K562 (cell line): ENCODE measurements at regions not wholly inside any gene's neighbourhood (a gene's known extent, or its start where the extent isn't known, plus 50 kb on each side); places are given as distances from the start of the nearest gene placed in this dataset.

ENCODE experiments used
- ATAC-seq: fragments of 200-7000 bp; cut with Tn5 transposase; 3 replicates; pipeline ENCODE4 v1.9.1; 2020; ENCODE audit warnings: moderate library complexity
- BruUV-seq: library from RNA; stranded (reverse); fragments of 400-500 nt; replicated peaks from 2 replicates; lab custom pipeline; 2021; lab: Mats Ljungman, UMichigan
- CTCF ChIA-PET: fragments of 300-600 bp; formaldehyde crosslinking; extraction: SDS; loops from one replicate; lab custom pipeline; 2021; ENCODE audit warnings: low intra/inter-chr PET ratio; lab: Yijun Ruan, JAX
- POLR2A ChIA-PET: fragments of 300-600, 350-650 bp; sonication (Branson Sonifier 250); formaldehyde crosslinking; extraction: SDS; loops from one replicate; lab custom pipeline; 2021; ENCODE audit warnings: antibody characterized with exemption, inconsistent platforms; lab: Yijun Ruan, JAX
- DNase-seq, 4 experiments: peaks; one replicate each; pipeline versions ENCODE4 v3.0.0 to v3.0.0-alpha.2; 2011 to 2018; ENCODE audit warnings: low spot score in 3 of 4, mixed read lengths in 3 of 4; ENCODE audit errors: extremely low read depth in 1 of 4
- FAIRE-seq: peaks from 2 replicates; lab custom pipeline; 2011; peaks lifted over from hg19 to GRCh38; lab: Jason Lieb, UNC
- H2AFZ ChIP-seq: 2 replicates; pipeline ENCODE4 v1.6.0; 2011; ENCODE audit warnings: low read depth, low read length, control low read depth, inconsistent platforms
- H3K27ac ChIP-seq: fragments of 200-600 bp; 3 replicates; pipeline ENCODE4 v1.8.0; 2011; ENCODE audit warnings: low read depth, mild to moderate bottlenecking, control low read depth, inconsistent platforms, low read length, moderate library complexity, mixed read lengths; ENCODE audit errors: extremely low read depth
- H3K27me3 ChIP-seq, 2 experiments: fragments of 300-600 bp in 1 of 2; 2 replicates in 1 of 2; 3 replicates in 1 of 2; pipeline versions ENCODE4 v1.6.0 to v1.8.0; 2011; ENCODE audit warnings: inconsistent platforms in 2 of 2, low read length in 2 of 2, mild to moderate bottlenecking in 1 of 2, mixed read lengths in 1 of 2, moderate library complexity in 1 of 2; ENCODE audit not compliant: control insufficient read depth in 2 of 2, insufficient read depth in 2 of 2
- H3K36me3 ChIP-seq: fragments of 300-600 bp; 3 replicates; pipeline ENCODE4 v1.8.0; 2011; ENCODE audit warnings: mild to moderate bottlenecking, low read length, inconsistent platforms; ENCODE audit not compliant: control insufficient read depth, insufficient read depth
- H3K4me1 ChIP-seq, 2 experiments: fragments of 200-600 bp in 1 of 2; replicated peaks in 1 of 2; 2 replicates in 1 of 2; 3 replicates in 1 of 2; pipeline versions ENCODE4 v1.5.1 to v1.8.0; 2011; ENCODE audit warnings: inconsistent platforms in 2 of 2, low read length in 2 of 2, mild to moderate bottlenecking in 1 of 2, mixed read lengths in 1 of 2, moderate library complexity in 1 of 2; ENCODE audit not compliant: control insufficient read depth in 2 of 2, insufficient read depth in 2 of 2
- H3K4me2 ChIP-seq: 2 replicates; pipeline ENCODE4 v1.6.1; 2011; ENCODE audit warnings: low read length, control low read depth, inconsistent platforms, mixed read lengths; ENCODE audit not compliant: insufficient read depth
- H3K4me3 ChIP-seq: fragments of 200-600 bp; sonication (generic), shearing (Covaris generic); 2 replicates; pipeline ENCODE4 v1.5.1; 2016; ENCODE audit warnings: control low read depth, inconsistent platforms
- H3K79me2 ChIP-seq: fragments of 200-600 bp; 3 replicates; pipeline ENCODE4 v1.8.0; 2011; ENCODE audit warnings: low read length, inconsistent platforms; ENCODE audit not compliant: control insufficient read depth, insufficient read depth
- H3K9ac ChIP-seq, 2 experiments: 2 replicates each; pipeline versions ENCODE4 v1.6.0 to v1.6.1; 2011; ENCODE audit warnings: low read depth in 2 of 2, low read length in 2 of 2, control low read depth in 1 of 2, inconsistent platforms in 1 of 2, mild to moderate bottlenecking in 1 of 2, mixed read lengths in 1 of 2; ENCODE audit not compliant: insufficient read depth in 1 of 2
- H3K9me1 ChIP-seq: one replicate; pipeline ENCODE4 v1.6.0; 2011; ENCODE audit warnings: inconsistent platforms, mild to moderate bottlenecking, low read length, moderate library complexity; ENCODE audit not compliant: control insufficient read depth, insufficient read depth
- H3K9me3 ChIP-seq: replicated peaks from 2 replicates; pipeline ENCODE4 v1.5.1; 2011; ENCODE audit warnings: low read depth, low read length, inconsistent platforms; ENCODE audit not compliant: control insufficient read depth, insufficient read depth
- H4K20me1 ChIP-seq: replicated peaks from 2 replicates; pipeline ENCODE4 v1.6.1; 2011; ENCODE audit warnings: low read length, inconsistent platforms, mixed read lengths; ENCODE audit not compliant: control insufficient read depth, insufficient read depth
- WGBS: fragments of 100-300 bp; shearing (Covaris generic); methylation state at CpG from one replicate; pipeline ENCODE4 v1.1.6; 2016; ENCODE audit warnings: low coverage, mixed read lengths; ENCODE audit not compliant: insufficient coverage; ENCODE audit errors: missing lambda C conversion rate; 5-methylcytosine and 5-hydroxymethylcytosine counted together
- in situ Hi-C: fragments of 300-500 bp; cut with MboI; formaldehyde crosslinking; loops from 4 replicates; pipeline ENCODE4 v1.15.0; 2018; ENCODE audit warnings: inconsistent platforms, mixed read lengths
- intact Hi-C: fragments of 100-400 bp; cut with micrococcal nuclease; formaldehyde crosslinking; loops from 2 replicates; pipeline ENCODE4 v1.14.2; 2022
- TF ChIP-seq, protein P1 (sequence below): fragments of 250-450 bp; sonication (Bioruptor Pico); IDR thresholded peaks from 2 replicates; pipeline ENCODE4 v1.4.0; 2020; ENCODE audit warnings: mild to moderate bottlenecking, moderate library complexity, borderline replicate concordance
- TF ChIP-seq, protein P2 (sequence below): fragments of 200-600 bp; sonication (generic); IDR thresholded peaks from one replicate; pipeline ENCODE4 v1.6.1; 2012; ENCODE audit warnings: mild to moderate bottlenecking, low read depth, low read length, inconsistent platforms

DNA sequence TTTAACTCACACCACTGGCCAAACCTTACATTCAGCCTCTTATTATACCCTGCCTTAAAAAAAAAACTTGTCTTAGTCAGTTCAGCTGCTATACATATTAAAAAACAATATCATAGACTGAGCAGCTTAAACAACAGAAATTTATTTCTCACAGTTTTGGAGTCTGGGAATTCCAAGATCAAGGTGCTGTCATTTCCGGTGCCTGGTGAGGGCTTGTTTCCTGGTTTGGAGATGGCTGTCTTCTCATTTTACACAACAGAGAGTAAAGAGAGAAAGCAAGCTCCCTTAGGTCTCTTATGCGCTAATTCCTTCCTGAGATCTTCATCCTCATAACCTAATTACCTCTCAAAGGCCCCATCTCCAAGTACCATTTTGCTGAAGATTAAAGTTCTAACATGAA lies 769.2 kb downstream of the DIAPH3 start:
- H3K27ac ChIP-seq, result no peak overlapping the region
- ChIA-PET POLR2A (no interaction called here), CTCF (no interaction called here)
- FAIRE-seq (no peak), ATAC-seq (no peak), DNase-seq (no peak)
- no peak overlapping the region for H2AFZ ChIP-seq
- intact Hi-C loops (loop anchor here (5.0 to 10.0 kb wide), 4 partner anchors 150 to 830 kb away; no protein-coding TSS in a partner anchor), in situ Hi-C loops (loop anchor here (25.0 kb wide), 1 partner anchor 943 kb away; no protein-coding TSS in a partner anchor)
- no peak overlapping the region for H3K4me2 ChIP-seq
- H4K20me1 ChIP-seq, result no peaks in the 10 kb centered on the region
- no peaks in the 10 kb centered on the region for H3K36me3 ChIP-seq
- H3K9me1 ChIP-seq, result no peaks in the 10 kb centered on the region
- no peak overlapping the region for H3K9ac ChIP-seq
- TF ChIP-seq, protein P1, sequence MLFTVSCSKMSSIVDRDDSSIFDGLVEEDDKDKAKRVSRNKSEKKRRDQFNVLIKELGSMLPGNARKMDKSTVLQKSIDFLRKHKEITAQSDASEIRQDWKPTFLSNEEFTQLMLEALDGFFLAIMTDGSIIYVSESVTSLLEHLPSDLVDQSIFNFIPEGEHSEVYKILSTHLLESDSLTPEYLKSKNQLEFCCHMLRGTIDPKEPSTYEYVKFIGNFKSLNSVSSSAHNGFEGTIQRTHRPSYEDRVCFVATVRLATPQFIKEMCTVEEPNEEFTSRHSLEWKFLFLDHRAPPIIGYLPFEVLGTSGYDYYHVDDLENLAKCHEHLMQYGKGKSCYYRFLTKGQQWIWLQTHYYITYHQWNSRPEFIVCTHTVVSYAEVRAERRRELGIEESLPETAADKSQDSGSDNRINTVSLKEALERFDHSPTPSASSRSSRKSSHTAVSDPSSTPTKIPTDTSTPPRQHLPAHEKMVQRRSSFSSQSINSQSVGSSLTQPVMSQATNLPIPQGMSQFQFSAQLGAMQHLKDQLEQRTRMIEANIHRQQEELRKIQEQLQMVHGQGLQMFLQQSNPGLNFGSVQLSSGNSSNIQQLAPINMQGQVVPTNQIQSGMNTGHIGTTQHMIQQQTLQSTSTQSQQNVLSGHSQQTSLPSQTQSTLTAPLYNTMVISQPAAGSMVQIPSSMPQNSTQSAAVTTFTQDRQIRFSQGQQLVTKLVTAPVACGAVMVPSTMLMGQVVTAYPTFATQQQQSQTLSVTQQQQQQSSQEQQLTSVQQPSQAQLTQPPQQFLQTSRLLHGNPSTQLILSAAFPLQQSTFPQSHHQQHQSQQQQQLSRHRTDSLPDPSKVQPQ (CRISPR knock-in tag), result no peak
- TF ChIP-seq, protein P2, sequence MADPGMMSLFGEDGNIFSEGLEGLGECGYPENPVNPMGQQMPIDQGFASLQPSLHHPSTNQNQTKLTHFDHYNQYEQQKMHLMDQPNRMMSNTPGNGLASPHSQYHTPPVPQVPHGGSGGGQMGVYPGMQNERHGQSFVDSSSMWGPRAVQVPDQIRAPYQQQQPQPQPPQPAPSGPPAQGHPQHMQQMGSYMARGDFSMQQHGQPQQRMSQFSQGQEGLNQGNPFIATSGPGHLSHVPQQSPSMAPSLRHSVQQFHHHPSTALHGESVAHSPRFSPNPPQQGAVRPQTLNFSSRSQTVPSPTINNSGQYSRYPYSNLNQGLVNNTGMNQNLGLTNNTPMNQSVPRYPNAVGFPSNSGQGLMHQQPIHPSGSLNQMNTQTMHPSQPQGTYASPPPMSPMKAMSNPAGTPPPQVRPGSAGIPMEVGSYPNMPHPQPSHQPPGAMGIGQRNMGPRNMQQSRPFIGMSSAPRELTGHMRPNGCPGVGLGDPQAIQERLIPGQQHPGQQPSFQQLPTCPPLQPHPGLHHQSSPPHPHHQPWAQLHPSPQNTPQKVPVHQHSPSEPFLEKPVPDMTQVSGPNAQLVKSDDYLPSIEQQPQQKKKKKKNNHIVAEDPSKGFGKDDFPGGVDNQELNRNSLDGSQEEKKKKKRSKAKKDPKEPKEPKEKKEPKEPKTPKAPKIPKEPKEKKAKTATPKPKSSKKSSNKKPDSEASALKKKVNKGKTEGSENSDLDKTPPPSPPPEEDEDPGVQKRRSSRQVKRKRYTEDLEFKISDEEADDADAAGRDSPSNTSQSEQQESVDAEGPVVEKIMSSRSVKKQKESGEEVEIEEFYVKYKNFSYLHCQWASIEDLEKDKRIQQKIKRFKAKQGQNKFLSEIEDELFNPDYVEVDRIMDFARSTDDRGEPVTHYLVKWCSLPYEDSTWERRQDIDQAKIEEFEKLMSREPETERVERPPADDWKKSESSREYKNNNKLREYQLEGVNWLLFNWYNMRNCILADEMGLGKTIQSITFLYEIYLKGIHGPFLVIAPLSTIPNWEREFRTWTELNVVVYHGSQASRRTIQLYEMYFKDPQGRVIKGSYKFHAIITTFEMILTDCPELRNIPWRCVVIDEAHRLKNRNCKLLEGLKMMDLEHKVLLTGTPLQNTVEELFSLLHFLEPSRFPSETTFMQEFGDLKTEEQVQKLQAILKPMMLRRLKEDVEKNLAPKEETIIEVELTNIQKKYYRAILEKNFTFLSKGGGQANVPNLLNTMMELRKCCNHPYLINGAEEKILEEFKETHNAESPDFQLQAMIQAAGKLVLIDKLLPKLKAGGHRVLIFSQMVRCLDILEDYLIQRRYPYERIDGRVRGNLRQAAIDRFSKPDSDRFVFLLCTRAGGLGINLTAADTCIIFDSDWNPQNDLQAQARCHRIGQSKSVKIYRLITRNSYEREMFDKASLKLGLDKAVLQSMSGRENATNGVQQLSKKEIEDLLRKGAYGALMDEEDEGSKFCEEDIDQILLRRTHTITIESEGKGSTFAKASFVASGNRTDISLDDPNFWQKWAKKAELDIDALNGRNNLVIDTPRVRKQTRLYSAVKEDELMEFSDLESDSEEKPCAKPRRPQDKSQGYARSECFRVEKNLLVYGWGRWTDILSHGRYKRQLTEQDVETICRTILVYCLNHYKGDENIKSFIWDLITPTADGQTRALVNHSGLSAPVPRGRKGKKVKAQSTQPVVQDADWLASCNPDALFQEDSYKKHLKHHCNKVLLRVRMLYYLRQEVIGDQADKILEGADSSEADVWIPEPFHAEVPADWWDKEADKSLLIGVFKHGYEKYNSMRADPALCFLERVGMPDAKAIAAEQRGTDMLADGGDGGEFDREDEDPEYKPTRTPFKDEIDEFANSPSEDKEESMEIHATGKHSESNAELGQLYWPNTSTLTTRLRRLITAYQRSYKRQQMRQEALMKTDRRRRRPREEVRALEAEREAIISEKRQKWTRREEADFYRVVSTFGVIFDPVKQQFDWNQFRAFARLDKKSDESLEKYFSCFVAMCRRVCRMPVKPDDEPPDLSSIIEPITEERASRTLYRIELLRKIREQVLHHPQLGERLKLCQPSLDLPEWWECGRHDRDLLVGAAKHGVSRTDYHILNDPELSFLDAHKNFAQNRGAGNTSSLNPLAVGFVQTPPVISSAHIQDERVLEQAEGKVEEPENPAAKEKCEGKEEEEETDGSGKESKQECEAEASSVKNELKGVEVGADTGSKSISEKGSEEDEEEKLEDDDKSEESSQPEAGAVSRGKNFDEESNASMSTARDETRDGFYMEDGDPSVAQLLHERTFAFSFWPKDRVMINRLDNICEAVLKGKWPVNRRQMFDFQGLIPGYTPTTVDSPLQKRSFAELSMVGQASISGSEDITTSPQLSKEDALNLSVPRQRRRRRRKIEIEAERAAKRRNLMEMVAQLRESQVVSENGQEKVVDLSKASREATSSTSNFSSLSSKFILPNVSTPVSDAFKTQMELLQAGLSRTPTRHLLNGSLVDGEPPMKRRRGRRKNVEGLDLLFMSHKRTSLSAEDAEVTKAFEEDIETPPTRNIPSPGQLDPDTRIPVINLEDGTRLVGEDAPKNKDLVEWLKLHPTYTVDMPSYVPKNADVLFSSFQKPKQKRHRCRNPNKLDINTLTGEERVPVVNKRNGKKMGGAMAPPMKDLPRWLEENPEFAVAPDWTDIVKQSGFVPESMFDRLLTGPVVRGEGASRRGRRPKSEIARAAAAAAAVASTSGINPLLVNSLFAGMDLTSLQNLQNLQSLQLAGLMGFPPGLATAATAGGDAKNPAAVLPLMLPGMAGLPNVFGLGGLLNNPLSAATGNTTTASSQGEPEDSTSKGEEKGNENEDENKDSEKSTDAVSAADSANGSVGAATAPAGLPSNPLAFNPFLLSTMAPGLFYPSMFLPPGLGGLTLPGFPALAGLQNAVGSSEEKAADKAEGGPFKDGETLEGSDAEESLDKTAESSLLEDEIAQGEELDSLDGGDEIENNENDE, result no peak
- no peaks in the 10 kb centered on the region for H3K27me3 ChIP-seq
- no TSS peak for BruUV-seq
- 0% methylated on average over 2 of the region's 2 CpGs for WGBS
- H3K4me3 ChIP-seq, result no peak overlapping the region
- no peaks in the 10 kb centered on the region for H3K4me1 ChIP-seq
- H3K9me3 ChIP-seq, result no peaks in the 10 kb centered on the region
- H3K79me2 ChIP-seq, result no peaks in the 10 kb centered on the region
